Breast epithelium (tissue), 3 donors: ENCODE measurements at regions not wholly inside any gene's neighbourhood (a gene's known extent, or its start where the extent isn't known, plus 50 kb on each side); places are given as distances from the start of the nearest gene placed in this dataset.

Source experiments
- CTCF ChIP-seq, 3 donors: fragments of 450-650 bp; IDR thresholded peaks; one replicate each; pipeline ENCODE4 v1.5.1; 2016 to 2017; ENCODE audit warnings: antibody characterized with exemption in 3 of 3, mild to moderate bottlenecking in 3 of 3, moderate library complexity in 3 of 3
- POLR2A ChIP-seq: fragments of 450-650 bp; IDR thresholded peaks from one replicate; pipeline ENCODE4 v1.6.1; 2016; ENCODE audit warnings: antibody characterized with exemption, mild to moderate bottlenecking, moderate library complexity

DNA sequence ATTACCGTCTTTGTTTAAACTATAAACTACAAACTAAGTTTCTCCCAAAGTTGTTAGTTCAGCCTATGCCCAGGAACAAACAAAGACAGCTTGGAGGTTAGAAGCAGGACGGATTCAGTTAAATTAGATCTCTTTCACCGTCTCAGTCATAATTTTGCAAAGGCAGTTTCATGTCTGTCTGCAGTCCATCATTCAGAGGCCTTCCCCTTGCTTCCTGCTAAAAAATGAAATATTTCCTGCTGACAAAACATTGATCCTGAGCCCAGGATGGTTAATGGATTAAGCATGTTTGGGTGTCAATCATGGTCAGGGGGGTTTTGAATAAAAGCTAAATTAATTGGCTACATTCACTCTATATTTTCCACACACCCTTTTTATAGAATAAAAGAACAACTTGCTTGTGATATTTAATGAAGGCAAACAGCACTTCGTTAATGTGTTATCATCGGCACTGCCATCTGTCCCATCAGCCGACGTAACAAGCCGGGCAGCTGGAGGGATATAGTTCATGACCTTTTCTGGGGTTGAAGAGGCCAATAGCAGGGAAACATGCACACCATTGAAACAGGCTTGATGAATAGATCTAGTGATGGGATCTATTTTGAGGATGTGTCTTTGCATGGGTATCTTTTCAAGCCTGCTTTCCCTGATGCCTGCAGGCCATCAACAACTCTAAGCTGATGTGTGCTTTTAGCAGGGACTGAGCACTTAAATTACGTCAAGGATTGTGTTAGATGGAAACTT, 521.3 kb upstream of the TMEM132C start:
- TF ChIP-seq CTCF (IDR thresholded peaks at IDR 0.05) = no peak
- no peak for TF ChIP-seq POLR2A
